ENCODE measurements at regions not wholly inside any gene's neighbourhood (a gene's known extent, or its start where the extent isn't known, plus 50 kb on each side); places are given as distances from the start of the nearest gene placed in this dataset.
A peak's percentile ranks its signal among the peaks of the same experiment; 100 is the strongest.

GRCh38 chr10:88064608-88065382 lies 201.4 kb downstream of the PTEN start:
- H2AK5ac ChIP-seq (ENCODE audit: low read depth, low read length): no peak overlapping the region
- 0 out of 2 replicates have a peak overlapping the region, but pooled peaks have one; percentile 21 for H2BK12ac ChIP-seq (ENCODE audit: low read depth, low read length)
- H3K79me1 ChIP-seq (ENCODE audit: low read depth, low read length): no peaks in the 10 kb centered on the region
- H3K36me3 ChIP-seq (ENCODE audit: control insufficient read depth in 2 of 4, insufficient read depth in 4 of 4, low read length in 3 of 4): no peaks in the 10 kb centered on the region
- no peak overlapping the region for H3K14ac ChIP-seq (ENCODE audit: insufficient read length)
- no peak overlapping the region for H3K23ac ChIP-seq (ENCODE audit: insufficient read length)
- no peak overlapping the region for H3K9ac ChIP-seq (replicated peaks in 1 of 4; ENCODE audit: extremely low read depth in 1 of 4, low read depth in 3 of 4, low read length in 3 of 4)
- FAIRE-seq (no peak), DNase-seq (ENCODE audit: low read depth in 1 of 2, low spot score in 2 of 2) (no peak)
- WGBS, 2 experiments (ENCODE audit: extremely low coverage in 1 of 2, insufficient coverage in 1 of 2, insufficient read length in 1 of 2, insufficient replicate concordance in 2 of 2, low coverage in 1 of 2, low lambda C conversion rate in 2 of 2, missing lambda C conversion rate in 1 of 2): 88% methylated on average over 5 of the region's 5 CpGs; no CpG with 5 or more reads in 1 of the 2 experiments
- no peak overlapping the region for H2AFZ ChIP-seq (ENCODE audit: low read length)
- no peak overlapping the region for H4K91ac ChIP-seq (replicated peaks; ENCODE audit: insufficient read length, low read length)
- no peak overlapping the region for H3K4me2 ChIP-seq (ENCODE audit: insufficient read depth in 1 of 2, low read depth in 2 of 2, low read length in 2 of 2)
- H4K8ac ChIP-seq (ENCODE audit: extremely low read depth, insufficient read depth, low read length): no peak overlapping the region
- no peak overlapping the region for H3K4me3 ChIP-seq (ENCODE audit: extremely low read depth in 1 of 4, insufficient read depth in 2 of 4, low read depth in 3 of 4, low read length in 4 of 4)
- H2BK120ac ChIP-seq (replicated peaks; ENCODE audit: low read depth, low read length): no peak overlapping the region
- H4K5ac ChIP-seq (ENCODE audit: insufficient read length, low read depth, low read length): no peak overlapping the region
- no peak overlapping the region for H3K27ac ChIP-seq (ENCODE audit: low read depth, low read length)
- no peak overlapping the region for H2BK20ac ChIP-seq (ENCODE audit: low read length)
- ChIA-PET POLR2A (ENCODE audit: partially characterized antibody) (no interaction called here), CTCF (ENCODE audit: partially characterized antibody) (interaction anchor here (0.5 to 0.6 kb wide), 2 partner anchors 194 to 213 kb away, joined by 3 read pairs; no protein-coding TSS in a partner anchor)
- no peak overlapping the region for H2BK5ac ChIP-seq (ENCODE audit: low read depth, low read length)
- H2BK15ac ChIP-seq (ENCODE audit: low read length): no peak overlapping the region
- H3K4me1 ChIP-seq (replicated peaks in 1 of 4; ENCODE audit: control insufficient read depth in 3 of 4, insufficient read depth in 4 of 4, low read length in 3 of 4): no peaks in the 10 kb centered on the region
- H3K4ac ChIP-seq (replicated peaks; ENCODE audit: insufficient read length, low read depth, low read length): no peak overlapping the region
- no peak overlapping the region for H3K56ac ChIP-seq (replicated peaks; ENCODE audit: insufficient read length, low read depth, low read length)
- no peaks in the 10 kb centered on the region for H3K79me2 ChIP-seq (ENCODE audit: control insufficient read depth in 1 of 2, insufficient read depth in 2 of 2, low read length in 2 of 2)
- no peaks in the 10 kb centered on the region; the same call in 1 of the 2 replicates for H3K23me2 ChIP-seq (ENCODE audit: low read depth, low read length)
- no peaks in the 10 kb centered on the region for H3K27me3 ChIP-seq (replicated peaks in 1 of 4; ENCODE audit: control insufficient read depth in 3 of 4, extremely low read depth in 1 of 4, insufficient read depth in 3 of 4, low read length in 3 of 4)
- no peaks in the 10 kb centered on the region for H3K9me3 ChIP-seq (ENCODE audit: insufficient read depth in 2 of 2, low read depth in 1 of 2, low read length in 1 of 2)
- no peaks in the 10 kb centered on the region for H4K20me1 ChIP-seq (replicated peaks in 1 of 2; ENCODE audit: control insufficient read depth in 1 of 2, insufficient read depth in 2 of 2, low read length in 2 of 2)
- no peak overlapping the region for H3K18ac ChIP-seq (ENCODE audit: extremely low read depth, low read length)
- TF ChIP-seq EZH2 (IDR thresholded peaks at IDR 0.05; ENCODE audit: low read depth, low read length, severe bottlenecking): no peak
- TF ChIP-seq SIN3A (conservative IDR thresholded peaks at IDR 0.05 in 1 of 2, IDR thresholded peaks at IDR 0.05 in 1 of 2; ENCODE audit: low read depth in 1 of 2, low read length in 2 of 2): no peak
- no peak for TF ChIP-seq NRF1 (IDR thresholded peaks at IDR 0.05; ENCODE audit: low read depth, low read length)
- TF ChIP-seq GABPA (IDR thresholded peaks at IDR 0.05; ENCODE audit: borderline replicate concordance, insufficient read depth, low read length): no peak
- TF ChIP-seq E2F6 (IDR thresholded peaks at IDR 0.05): no peak
- TF ChIP-seq, protein P1, sequence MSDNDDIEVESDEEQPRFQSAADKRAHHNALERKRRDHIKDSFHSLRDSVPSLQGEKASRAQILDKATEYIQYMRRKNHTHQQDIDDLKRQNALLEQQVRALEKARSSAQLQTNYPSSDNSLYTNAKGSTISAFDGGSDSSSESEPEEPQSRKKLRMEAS (IDR thresholded peaks at IDR 0.05): no peak
- no peak for TF ChIP-seq SP2 (IDR thresholded peaks at IDR 0.05; ENCODE audit: low read length)
- TF ChIP-seq CREB1 (IDR thresholded peaks at IDR 0.05): no peak
- TF ChIP-seq, protein P2, sequence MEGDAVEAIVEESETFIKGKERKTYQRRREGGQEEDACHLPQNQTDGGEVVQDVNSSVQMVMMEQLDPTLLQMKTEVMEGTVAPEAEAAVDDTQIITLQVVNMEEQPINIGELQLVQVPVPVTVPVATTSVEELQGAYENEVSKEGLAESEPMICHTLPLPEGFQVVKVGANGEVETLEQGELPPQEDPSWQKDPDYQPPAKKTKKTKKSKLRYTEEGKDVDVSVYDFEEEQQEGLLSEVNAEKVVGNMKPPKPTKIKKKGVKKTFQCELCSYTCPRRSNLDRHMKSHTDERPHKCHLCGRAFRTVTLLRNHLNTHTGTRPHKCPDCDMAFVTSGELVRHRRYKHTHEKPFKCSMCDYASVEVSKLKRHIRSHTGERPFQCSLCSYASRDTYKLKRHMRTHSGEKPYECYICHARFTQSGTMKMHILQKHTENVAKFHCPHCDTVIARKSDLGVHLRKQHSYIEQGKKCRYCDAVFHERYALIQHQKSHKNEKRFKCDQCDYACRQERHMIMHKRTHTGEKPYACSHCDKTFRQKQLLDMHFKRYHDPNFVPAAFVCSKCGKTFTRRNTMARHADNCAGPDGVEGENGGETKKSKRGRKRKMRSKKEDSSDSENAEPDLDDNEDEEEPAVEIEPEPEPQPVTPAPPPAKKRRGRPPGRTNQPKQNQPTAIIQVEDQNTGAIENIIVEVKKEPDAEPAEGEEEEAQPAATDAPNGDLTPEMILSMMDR (IDR thresholded peaks at IDR 0.05; ENCODE audit: control extremely low read depth in 1 of 3, insufficient read depth in 1 of 3, low read depth in 1 of 3, low read length in 3 of 3): no peak

All from H1 (cell line).